ENCODE measurements at regions not wholly inside any gene's neighbourhood (a gene's known extent, or its start where the extent isn't known, plus 50 kb on each side); places are given as distances from the start of the nearest gene placed in this dataset.
"Not testable (repeated sequence)": the region's sequence is repeated elsewhere in the genome, so short reads cannot be mapped to it uniquely, and the experiment has no call there.

GRCh38 chrX:3181846-3182245 is 140.6 kb downstream of the ARSF start:
- DNase-seq: no peak

DNA sequence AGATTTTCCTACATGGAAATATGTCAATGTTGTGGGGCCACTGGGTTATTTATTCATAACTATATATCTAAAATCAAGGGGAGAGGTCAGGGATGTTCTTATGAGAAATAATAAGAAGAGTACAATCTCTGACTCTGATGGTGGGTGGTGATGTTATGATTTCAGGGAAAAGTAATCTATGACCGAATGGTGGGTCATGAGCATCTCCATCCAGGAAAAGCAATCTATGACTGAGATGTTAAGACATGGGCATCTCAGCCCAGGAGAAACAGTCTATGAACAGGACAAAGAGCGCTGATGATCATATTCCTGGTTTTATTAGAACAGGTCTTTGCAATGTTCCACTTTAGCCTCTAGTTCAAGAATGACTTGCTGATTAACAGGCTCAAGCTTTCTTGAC is 137.1 kb downstream of the ARSF start:
- no peak for DNase-seq

DNA sequence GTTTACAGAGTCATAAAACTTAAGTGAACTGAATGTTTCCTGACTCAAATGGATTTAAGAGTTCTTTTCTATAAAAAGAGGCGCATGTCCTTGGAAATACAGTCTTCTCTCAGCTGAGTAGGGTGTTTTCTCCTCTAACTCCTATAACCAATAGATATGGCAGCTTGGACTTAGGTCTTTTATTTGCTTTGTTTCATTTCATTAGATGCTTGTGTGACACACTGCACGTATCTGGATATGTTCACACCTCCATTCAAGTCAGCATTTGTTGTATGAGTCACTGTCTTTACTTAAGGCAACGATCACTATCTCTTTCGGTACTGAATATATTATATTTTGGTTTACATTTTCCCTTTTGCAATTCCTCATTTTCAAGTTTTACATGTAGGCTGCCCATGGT is 136.6 kb downstream of the ARSF start:
- DNase-seq: no peak

GRCh38 chrX:3176439-3176820 is 135.2 kb downstream of the ARSF start:
- DNase-seq: no peak

DNA sequence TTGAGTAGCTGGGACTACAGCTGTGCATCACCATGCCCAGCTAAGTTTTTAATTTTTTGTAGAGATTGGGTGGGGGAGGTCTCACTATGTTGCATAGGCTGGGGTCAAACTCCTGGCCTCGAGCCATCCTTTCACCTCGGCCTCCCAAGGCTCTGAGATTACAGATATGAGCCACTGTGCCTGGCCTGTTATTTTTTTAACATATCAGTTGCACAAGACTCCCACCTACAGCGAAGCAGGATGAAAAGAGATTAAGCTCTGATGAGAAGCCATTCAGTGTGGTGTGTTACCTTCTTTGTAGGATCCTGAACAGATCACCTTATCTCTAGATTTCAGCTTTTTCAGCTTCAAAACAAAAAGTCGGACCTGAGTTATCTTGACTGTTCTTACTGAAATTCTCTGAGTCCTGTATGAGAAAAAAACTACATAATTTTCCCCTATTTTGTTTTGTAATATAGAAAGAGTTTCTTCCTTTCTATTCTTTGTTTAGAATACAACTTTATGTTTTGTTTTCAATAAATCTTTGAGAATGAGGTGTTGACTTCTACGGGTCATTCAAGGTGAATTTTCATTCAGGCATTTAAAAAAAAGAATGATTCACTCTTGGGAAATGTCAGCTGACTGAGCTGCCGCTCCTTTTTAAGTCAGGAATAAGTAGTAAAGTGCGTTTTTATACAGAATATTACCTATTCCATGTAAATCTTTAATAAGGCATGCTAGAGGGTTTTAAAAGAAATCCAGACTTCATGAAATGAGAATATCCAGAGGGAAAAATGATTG is 134.6 kb downstream of the ARSF start:
- DNase-seq: no peak

DNA sequence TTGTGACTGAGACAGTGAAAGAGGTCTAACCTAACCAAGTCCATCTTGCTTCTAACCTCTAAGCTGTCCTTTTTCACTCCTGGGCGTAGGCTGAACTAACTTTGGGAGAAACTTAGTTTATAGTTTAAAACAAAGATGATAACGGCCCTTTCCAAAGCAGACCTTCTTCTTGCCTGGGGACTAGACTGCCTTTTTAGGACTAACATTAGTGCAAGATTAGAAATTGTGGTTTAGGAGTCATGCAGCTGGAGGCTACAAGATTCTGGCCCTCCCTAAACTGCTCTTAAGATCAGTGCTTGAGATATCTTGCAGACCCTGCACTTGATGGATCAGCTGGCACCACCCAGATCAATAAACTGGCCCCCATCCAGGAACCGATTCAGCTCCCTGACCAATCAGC is 130.9 kb downstream of the ARSF start:
- DNase-seq: not testable (repeated sequence)

GRCh38 chrX:3169421-3169820 is 128.2 kb downstream of the ARSF start:
- no peak for DNase-seq

- DNase-seq: no peak
These were observed 126.5 kb downstream of the ARSF start for GRCh38 chrX:3167771-3168170.

GRCh38 chrX:3166670-3167455 is 125.6 kb downstream of the ARSF start:
- no peak for DNase-seq

DNA sequence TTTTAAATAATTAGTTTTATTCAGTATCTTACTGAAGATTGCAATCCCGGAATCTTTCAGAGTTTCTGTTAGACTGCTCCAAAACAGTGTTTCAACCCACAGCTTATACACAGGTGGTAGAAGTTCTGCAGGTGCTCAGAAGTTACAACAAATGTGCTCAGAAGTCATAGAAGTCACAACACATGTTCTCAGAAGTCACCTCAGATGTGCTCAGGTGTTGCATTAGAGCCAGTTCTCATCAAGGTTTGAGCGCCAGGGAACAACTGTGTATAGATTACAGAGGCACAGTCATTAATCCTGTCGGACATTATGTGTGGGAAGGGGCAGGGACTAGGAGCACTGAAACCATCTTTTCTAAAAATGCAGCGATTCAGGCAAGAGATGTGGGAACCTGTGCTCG is 124.5 kb downstream of the ARSF start:
- DNase-seq: no peak

Measured in CD4-positive, alpha-beta T cell treated with Interleukin-1 beta for 1 hour (primary cell).